ENCODE measurements at regions not wholly inside any gene's neighbourhood (a gene's known extent, or its start where the extent isn't known, plus 50 kb on each side); places are given as distances from the start of the nearest gene placed in this dataset.

DNA sequence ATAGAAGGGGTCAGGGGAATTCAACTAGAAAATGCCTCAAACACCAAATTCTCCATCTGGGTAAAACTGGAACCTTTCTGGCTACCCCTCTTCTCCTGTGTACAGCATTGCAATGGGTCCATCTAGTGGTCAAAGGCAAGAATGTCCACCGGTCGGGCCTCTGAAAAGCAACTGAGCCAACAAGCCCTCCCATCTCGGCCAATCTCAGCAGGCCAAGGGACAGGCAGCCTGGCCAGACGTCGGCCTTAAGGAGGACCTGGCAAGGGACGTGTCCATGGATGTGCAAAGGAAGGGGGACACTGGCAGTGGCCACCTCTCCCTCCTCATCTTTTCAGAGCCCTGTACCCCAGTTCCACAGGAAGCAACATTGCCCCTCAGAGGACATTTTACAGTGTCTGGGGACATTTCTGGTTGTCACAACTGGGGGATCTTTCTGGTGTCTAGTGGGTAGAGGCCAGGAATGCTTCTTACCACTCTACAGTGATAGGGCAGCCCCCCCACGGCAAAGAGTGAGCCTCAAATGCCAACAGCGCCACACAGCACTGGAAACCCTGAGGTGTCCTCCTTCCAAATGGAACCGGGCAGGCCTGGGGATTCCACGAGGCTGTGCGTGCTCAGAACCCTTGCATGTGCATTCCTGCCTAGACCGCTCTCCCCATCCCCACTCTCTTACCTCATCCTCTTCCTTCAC is 99.8 kb upstream of the FOXA2 start:
- H3K4me3 ChIP-seq (ENCODE audit: control insufficient read depth in 1 of 7, extremely low read depth in 1 of 7, insufficient read depth in 4 of 7, low read depth in 2 of 7, low read length in 6 of 7) = no peak overlapping the region
- no peaks in the 10 kb centered on the region for H3K36me3 ChIP-seq (ENCODE audit: control insufficient read depth in 4 of 4, insufficient read depth in 4 of 4, low read length in 3 of 4)
- no peaks in the 10 kb centered on the region for H3K27me3 ChIP-seq (replicated peaks in 2 of 5; ENCODE audit: control insufficient read depth in 4 of 5, insufficient read depth in 5 of 5, low read length in 4 of 5)
- peak; percentile 67 to 80 (median 73) for DNase-seq
- H3K4me1 ChIP-seq (ENCODE audit: control extremely low read depth in 1 of 4, control insufficient read depth in 4 of 4, insufficient read depth in 4 of 4, low read length in 3 of 4) = peaks cover 0 to 16% (median 10%) of the 10 kb centered on the region in 4 experiments
- ChIA-PET CTCF (interaction anchor here (1.1 to 10.3 kb wide), 12 partner anchors 9 to 666 kb away, joined by 3 to 98 read pairs (median 4); partner anchors contain the start of gene NXT1), POLR2A (interaction anchor here (0.6 kb wide), 1 partner anchor 9 kb away, joined by 3 read pairs; no protein-coding TSS in a partner anchor)
- WGBS (ENCODE audit: insufficient coverage) = 35% methylated on average over 8 of the region's 12 CpGs
- no peaks in the 10 kb centered on the region for H3K9me3 ChIP-seq (ENCODE audit: control extremely low read depth in 1 of 5, control insufficient read depth in 4 of 5, insufficient read depth in 2 of 5, low read depth in 1 of 5, low read length in 4 of 5)
- H3K27ac ChIP-seq (ENCODE audit: insufficient read depth in 1 of 2, low read depth in 1 of 2, low read length in 2 of 2, poor library complexity in 1 of 2, severe bottlenecking in 2 of 2) = no peak overlapping the region

DNA sequence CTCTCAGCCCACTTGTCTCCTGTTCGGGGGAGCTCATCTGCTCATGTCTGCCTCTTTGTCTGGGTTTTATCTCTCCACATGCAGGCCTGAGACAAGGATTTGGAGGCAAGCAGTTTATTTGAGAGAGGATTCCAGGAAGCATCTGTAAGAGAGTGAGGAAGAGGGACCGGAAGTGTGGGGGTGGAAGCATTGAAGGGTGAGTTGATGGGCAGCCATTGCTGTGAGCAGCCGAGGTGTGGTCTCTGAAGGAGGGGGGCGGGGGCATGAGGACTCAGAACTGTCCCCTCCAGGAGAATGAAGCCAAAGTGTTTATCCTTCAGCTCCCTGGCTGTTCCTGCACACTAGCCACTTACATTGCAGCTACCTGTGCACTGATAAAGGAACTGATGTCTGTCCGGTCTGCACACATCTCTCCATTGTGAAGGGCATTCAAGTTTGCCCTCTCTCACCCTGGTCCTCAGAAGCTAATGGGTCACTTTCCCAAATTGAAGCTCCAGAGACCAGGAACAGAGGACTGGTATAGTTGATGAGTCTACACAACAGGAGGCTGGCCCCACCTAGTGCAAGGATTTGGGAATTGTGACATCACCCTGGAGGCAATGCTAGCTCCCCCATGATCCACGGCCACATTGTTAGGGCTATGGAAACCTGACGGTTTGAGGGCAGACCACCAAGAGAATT is 100.5 kb upstream of the FOXA2 start:
- H3K9me3 ChIP-seq (ENCODE audit: control extremely low read depth in 1 of 5, control insufficient read depth in 4 of 5, insufficient read depth in 2 of 5, low read depth in 1 of 5, low read length in 4 of 5) = no peaks in the 10 kb centered on the region
- no peak overlapping the region for H3K27ac ChIP-seq (ENCODE audit: insufficient read depth in 1 of 2, low read depth in 1 of 2, low read length in 2 of 2, poor library complexity in 1 of 2, severe bottlenecking in 2 of 2)
- peaks cover 0 to 16% (median 10%) of the 10 kb centered on the region in 4 experiments for H3K4me1 ChIP-seq (ENCODE audit: control extremely low read depth in 1 of 4, control insufficient read depth in 4 of 4, insufficient read depth in 4 of 4, low read length in 3 of 4)
- ChIA-PET POLR2A (interaction anchor here (0.6 kb wide), 1 partner anchor 10 kb away, joined by 3 read pairs; no protein-coding TSS in a partner anchor), CTCF (interaction anchor here (1.0 to 10.3 kb wide), 13 partner anchors 10 to 665 kb away, joined by 3 to 98 read pairs (median 4); partner anchors contain the start of gene NXT1)
- H3K36me3 ChIP-seq (ENCODE audit: control insufficient read depth in 4 of 4, insufficient read depth in 4 of 4, low read length in 3 of 4) = no peaks in the 10 kb centered on the region
- DNase-seq = peak in 2 of 3 donors; percentile 62 to 73
- H3K27me3 ChIP-seq (replicated peaks in 2 of 5; ENCODE audit: control insufficient read depth in 4 of 5, insufficient read depth in 5 of 5, low read length in 4 of 5) = no peaks in the 10 kb centered on the region
- WGBS (ENCODE audit: insufficient coverage) = 40% methylated on average over 4 of the region's 7 CpGs
- no peak overlapping the region for H3K4me3 ChIP-seq (ENCODE audit: control insufficient read depth in 1 of 7, extremely low read depth in 1 of 7, insufficient read depth in 4 of 7, low read depth in 2 of 7, low read length in 6 of 7)

DNA sequence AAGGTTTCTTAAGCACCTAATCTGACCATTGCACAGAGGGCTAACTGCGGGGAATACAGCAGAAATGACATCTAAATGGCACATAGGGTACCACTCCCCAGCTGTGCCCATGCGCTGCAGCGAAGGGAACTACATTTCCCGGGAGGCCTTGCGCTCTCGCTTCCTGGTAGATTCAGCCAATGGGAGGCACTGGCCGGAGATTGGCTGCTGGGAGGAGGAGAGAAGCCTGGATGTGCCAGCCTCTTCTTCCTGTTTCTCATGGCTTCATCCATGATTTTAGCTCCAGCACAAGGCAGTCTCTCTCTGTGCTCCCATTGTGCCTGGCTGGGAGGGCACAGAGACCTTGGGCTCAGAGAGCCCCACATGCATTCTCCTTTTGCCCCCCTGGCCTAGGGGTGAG is 101.7 kb upstream of the FOXA2 start:
- H3K27ac ChIP-seq (ENCODE audit: insufficient read depth in 1 of 2, low read depth in 1 of 2, low read length in 2 of 2, poor library complexity in 1 of 2, severe bottlenecking in 2 of 2) = no peak overlapping the region
- DNase-seq = peak in 2 of 3 donors; percentile 12 to 24
- 66% methylated on average over 7 of the region's 7 CpGs for WGBS (ENCODE audit: insufficient coverage)
- peaks cover 0 to 2% (median 0%) of the 10 kb centered on the region in 5 experiments for H3K9me3 ChIP-seq (ENCODE audit: control extremely low read depth in 1 of 5, control insufficient read depth in 4 of 5, insufficient read depth in 2 of 5, low read depth in 1 of 5, low read length in 4 of 5)
- H3K36me3 ChIP-seq (ENCODE audit: control insufficient read depth in 4 of 4, insufficient read depth in 4 of 4, low read length in 3 of 4) = no peaks in the 10 kb centered on the region
- H3K4me1 ChIP-seq (ENCODE audit: control extremely low read depth in 1 of 4, control insufficient read depth in 4 of 4, insufficient read depth in 4 of 4, low read length in 3 of 4) = peaks cover 0 to 16% (median 10%) of the 10 kb centered on the region in 4 experiments
- H3K27me3 ChIP-seq (replicated peaks in 2 of 5; ENCODE audit: control insufficient read depth in 4 of 5, insufficient read depth in 5 of 5, low read length in 4 of 5) = no peaks in the 10 kb centered on the region
- ChIA-PET CTCF (interaction anchor here (0.6 to 10.3 kb wide), 7 partner anchors 37 to 664 kb away, joined by 3 to 98 read pairs (median 6); partner anchors contain the start of gene NXT1), POLR2A (no interaction called here)
- H3K4me3 ChIP-seq (ENCODE audit: control insufficient read depth in 1 of 7, extremely low read depth in 1 of 7, insufficient read depth in 4 of 7, low read depth in 2 of 7, low read length in 6 of 7) = no peak overlapping the region

DNA sequence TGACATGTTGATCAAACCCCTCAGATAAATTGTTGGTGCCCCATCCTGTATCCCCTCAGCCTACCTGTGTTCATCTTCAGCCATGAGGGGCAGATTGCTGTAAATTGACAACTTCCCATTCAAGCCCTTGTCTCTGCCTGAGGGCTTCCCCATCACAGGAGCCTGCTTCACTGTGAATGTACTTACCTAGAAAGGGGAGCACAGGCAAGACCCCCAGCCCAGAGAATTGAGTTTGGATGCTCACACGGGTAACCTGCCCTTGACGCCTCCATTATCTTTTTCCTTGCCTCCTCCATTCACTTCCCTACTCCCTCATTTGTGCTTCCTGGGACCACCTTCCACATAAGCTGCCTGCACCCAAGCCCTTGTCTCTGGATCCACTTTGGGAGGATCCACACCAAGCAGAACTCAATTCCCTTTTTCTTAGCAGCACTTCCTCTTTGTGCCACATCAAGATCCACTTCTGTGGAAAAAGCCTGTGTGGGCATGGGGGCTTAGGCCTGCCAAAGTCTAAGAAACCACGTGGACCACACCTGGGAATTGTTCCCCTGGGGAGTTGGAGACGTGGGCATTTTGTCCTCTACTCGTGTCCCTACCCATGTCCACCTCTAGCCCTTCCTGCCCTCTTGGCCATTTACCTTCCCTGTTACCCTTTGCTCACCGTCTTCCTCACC is 103.4 kb upstream of the FOXA2 start:
- ChIA-PET CTCF (interaction anchor here (1.2 to 9.6 kb wide), 5 partner anchors 14 to 652 kb away, joined by 4 to 99 read pairs (median 9); no protein-coding TSS in a partner anchor), POLR2A (no interaction called here)
- Histone ChIP-seq H3K9me3 (ENCODE audit: control extremely low read depth in 1 of 5, control insufficient read depth in 4 of 5, insufficient read depth in 2 of 5, low read depth in 1 of 5, low read length in 4 of 5) (peaks cover 0 to 2% (median 0%) of the 10 kb centered on the region in 5 experiments), H3K4me3 (ENCODE audit: control insufficient read depth in 1 of 7, extremely low read depth in 1 of 7, insufficient read depth in 4 of 7, low read depth in 2 of 7, low read length in 6 of 7) (no peak overlapping the region), H3K27me3 (replicated peaks in 2 of 5; ENCODE audit: control insufficient read depth in 4 of 5, insufficient read depth in 5 of 5, low read length in 4 of 5) (no peaks in the 10 kb centered on the region), H3K4me1 (ENCODE audit: control extremely low read depth in 1 of 4, control insufficient read depth in 4 of 4, insufficient read depth in 4 of 4, low read length in 3 of 4) (peaks cover 0 to 21% (median 10%) of the 10 kb centered on the region in 4 experiments), H3K27ac (ENCODE audit: insufficient read depth in 1 of 2, low read depth in 1 of 2, low read length in 2 of 2, poor library complexity in 1 of 2, severe bottlenecking in 2 of 2) (no peak overlapping the region), H3K36me3 (ENCODE audit: control insufficient read depth in 4 of 4, insufficient read depth in 4 of 4, low read length in 3 of 4) (no peaks in the 10 kb centered on the region)
- 69% methylated on average over 6 of the region's 6 CpGs for WGBS (ENCODE audit: insufficient coverage)
- DNase-seq = peak in 2 of 3 donors; percentile 5 to 20

DNA sequence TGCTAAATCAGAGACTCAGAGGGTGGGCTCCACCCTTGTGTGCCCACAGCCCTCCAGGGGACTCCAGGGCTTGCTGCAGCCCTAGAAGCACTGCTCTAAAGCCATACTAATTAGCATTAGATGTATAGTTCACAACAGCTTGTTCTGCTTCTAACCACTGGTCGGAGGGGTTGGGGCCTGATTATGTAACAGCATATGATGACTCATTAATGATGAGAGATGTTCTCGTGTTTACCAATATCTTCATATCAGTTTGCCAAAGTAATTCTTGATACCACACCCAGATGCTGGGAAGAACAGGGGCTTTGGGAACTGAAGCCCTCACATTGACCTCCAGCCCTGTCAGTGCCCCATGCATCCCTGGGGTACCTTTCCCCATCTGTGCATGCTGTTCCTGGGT is 104.1 kb upstream of the FOXA2 start:
- peak in 2 of 3 donors; percentile 27 to 48 for DNase-seq
- Histone ChIP-seq H3K27ac (ENCODE audit: insufficient read depth in 1 of 2, low read depth in 1 of 2, low read length in 2 of 2, poor library complexity in 1 of 2, severe bottlenecking in 2 of 2) (no peak overlapping the region), H3K27me3 (replicated peaks in 2 of 5; ENCODE audit: control insufficient read depth in 4 of 5, insufficient read depth in 5 of 5, low read length in 4 of 5) (no peaks in the 10 kb centered on the region), H3K36me3 (ENCODE audit: control insufficient read depth in 4 of 4, insufficient read depth in 4 of 4, low read length in 3 of 4) (no peaks in the 10 kb centered on the region), H3K9me3 (ENCODE audit: control extremely low read depth in 1 of 5, control insufficient read depth in 4 of 5, insufficient read depth in 2 of 5, low read depth in 1 of 5, low read length in 4 of 5) (peaks cover 0 to 2% (median 0%) of the 10 kb centered on the region in 5 experiments), H3K4me3 (ENCODE audit: control insufficient read depth in 1 of 7, extremely low read depth in 1 of 7, insufficient read depth in 4 of 7, low read depth in 2 of 7, low read length in 6 of 7) (no peak overlapping the region), H3K4me1 (ENCODE audit: control extremely low read depth in 1 of 4, control insufficient read depth in 4 of 4, insufficient read depth in 4 of 4, low read length in 3 of 4) (peaks cover 0 to 21% (median 10%) of the 10 kb centered on the region in 4 experiments)
- WGBS (ENCODE audit: insufficient coverage) = 60% methylated on average over 1 of the region's 2 CpGs
- POLR2A ChIA-PET = no interaction called here
- CTCF ChIA-PET = interaction anchor here (1.3 to 9.6 kb wide), 5 partner anchors 13 to 651 kb away, joined by 5 to 99 read pairs (median 10); partner anchors contain the start of gene THBD

DNA sequence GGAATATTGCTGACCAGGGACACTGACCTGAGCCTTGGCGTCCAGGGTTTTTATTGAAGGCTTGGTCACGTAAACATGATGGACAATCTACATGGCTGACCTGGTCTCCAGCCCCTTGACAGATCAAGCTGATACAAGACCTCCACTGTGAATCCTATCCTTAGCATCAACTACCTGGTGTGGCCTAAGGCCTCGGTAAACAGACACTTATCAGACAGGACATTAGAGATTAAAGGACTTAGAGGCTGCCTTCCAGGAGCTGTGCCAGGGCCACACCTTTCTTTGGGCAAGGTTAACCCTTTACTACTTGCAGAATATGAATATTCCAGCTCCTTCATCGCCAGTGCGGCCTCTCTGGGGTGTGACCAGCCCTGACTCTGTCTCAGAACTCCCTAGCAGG is 104.9 kb upstream of the FOXA2 start:
- Histone ChIP-seq H3K27me3 (replicated peaks in 2 of 5; ENCODE audit: control insufficient read depth in 4 of 5, insufficient read depth in 5 of 5, low read length in 4 of 5) (no peaks in the 10 kb centered on the region), H3K4me1 (ENCODE audit: control extremely low read depth in 1 of 4, control insufficient read depth in 4 of 4, insufficient read depth in 4 of 4, low read length in 3 of 4) (peaks cover 0 to 18% (median 10%) of the 10 kb centered on the region in 4 experiments), H3K4me3 (ENCODE audit: control insufficient read depth in 1 of 7, extremely low read depth in 1 of 7, insufficient read depth in 4 of 7, low read depth in 2 of 7, low read length in 6 of 7) (no peak overlapping the region), H3K9me3 (ENCODE audit: control extremely low read depth in 1 of 5, control insufficient read depth in 4 of 5, insufficient read depth in 2 of 5, low read depth in 1 of 5, low read length in 4 of 5) (peaks cover 0 to 2% (median 0%) of the 10 kb centered on the region in 5 experiments), H3K27ac (ENCODE audit: insufficient read depth in 1 of 2, low read depth in 1 of 2, low read length in 2 of 2, poor library complexity in 1 of 2, severe bottlenecking in 2 of 2) (no peak overlapping the region), H3K36me3 (ENCODE audit: control insufficient read depth in 4 of 4, insufficient read depth in 4 of 4, low read length in 3 of 4) (no peaks in the 10 kb centered on the region)
- ChIA-PET POLR2A (no interaction called here), CTCF (interaction anchor here (1.2 to 9.6 kb wide), 8 partner anchors 12 to 650 kb away, joined by 4 to 99 read pairs (median 10); partner anchors contain the start of genes CD93 and THBD)
- WGBS (ENCODE audit: insufficient coverage) = 93% methylated on average over 5 of the region's 5 CpGs
- DNase-seq = no peak

All from common myeloid progenitor, CD34-positive (primary cell).